ENCODE measurements at regions not wholly inside any gene's neighbourhood (a gene's known extent, or its start where the extent isn't known, plus 50 kb on each side); places are given as distances from the start of the nearest gene placed in this dataset.

- Mint-ChIP-seq H3K27me3 (ENCODE audit: insufficient read depth, low read depth) (no peaks in the 10 kb centered on the region), H3K27ac (no peak overlapping the region), H3K4me1 (peaks cover 3% of the 10 kb centered on the region), H3K4me3 (no peak overlapping the region), H3K36me3 (no peaks in the 10 kb centered on the region), H3K9me3 (no peaks in the 10 kb centered on the region)
- Histone ChIP-seq H2AFZ (replicated peaks) (no peak overlapping the region), H3K27me3 (no peaks in the 10 kb centered on the region), H3K36me3 (no peaks in the 10 kb centered on the region), H3K9me3 (ENCODE audit: low read depth) (no peaks in the 10 kb centered on the region), H3K27ac (no peak overlapping the region), H3K4me2 (no peak overlapping the region), H3K79me2 (ENCODE audit: low read depth) (no peaks in the 10 kb centered on the region), H3K4me1 (no peaks in the 10 kb centered on the region), H3F3A (ENCODE audit: low read depth) (no peaks in the 10 kb centered on the region), H3K4me3 (no peak overlapping the region), H3K9ac (no peak overlapping the region), H4K20me1 (ENCODE audit: low read depth) (no peaks in the 10 kb centered on the region)
- DNase-seq (ENCODE audit: low spot score), result no peak
- TF ChIP-seq CTCF (IDR thresholded peaks at IDR 0.05) (no peak), EZH2phosphoT487 (IDR thresholded peaks at IDR 0.05) (no peak), EZH2 (IDR thresholded peaks at IDR 0.05) (no peak)
Observed at GRCh38 chr7:81883801-81884393, 114.0 kb upstream of the HGF start.

GRCh38 chr7:81882086-81882485, 112.2 kb upstream of the HGF start:
- TF ChIP-seq EZH2phosphoT487 (IDR thresholded peaks at IDR 0.05) (no peak), CTCF (IDR thresholded peaks at IDR 0.05) (no peak), EZH2 (IDR thresholded peaks at IDR 0.05) (no peak)
- no peaks in the 10 kb centered on the region for H3K27me3 ChIP-seq
- no peaks in the 10 kb centered on the region for H3K36me3 ChIP-seq
- H3K4me1 ChIP-seq, result no peaks in the 10 kb centered on the region
- Mint-ChIP-seq H3K4me1 (peaks cover 3% of the 10 kb centered on the region), H3K27me3 (ENCODE audit: insufficient read depth, low read depth) (no peaks in the 10 kb centered on the region), H3K36me3 (no peaks in the 10 kb centered on the region), H3K9me3 (no peaks in the 10 kb centered on the region), H3K4me3 (no peak overlapping the region), H3K27ac (peak overlapping the region; percentile 10)
- H3K4me3 ChIP-seq, result no peak overlapping the region
- no peak for DNase-seq (ENCODE audit: low spot score)
- no peaks in the 10 kb centered on the region for H3K79me2 ChIP-seq (ENCODE audit: low read depth)
- H4K20me1 ChIP-seq (ENCODE audit: low read depth), result no peaks in the 10 kb centered on the region
- no peak overlapping the region for H3K27ac ChIP-seq
- no peak overlapping the region for H3K4me2 ChIP-seq
- H3K9me3 ChIP-seq (ENCODE audit: low read depth), result no peaks in the 10 kb centered on the region
- H3K9ac ChIP-seq, result no peak overlapping the region
- H2AFZ ChIP-seq (replicated peaks), result no peak overlapping the region
- H3F3A ChIP-seq (ENCODE audit: low read depth), result no peaks in the 10 kb centered on the region

- H3K9me3 Mint-ChIP-seq, result no peaks in the 10 kb centered on the region
- no peaks in the 10 kb centered on the region for H3K4me1 ChIP-seq
- H3K27me3 ChIP-seq, result no peaks in the 10 kb centered on the region
- no peak overlapping the region for H3K4me3 ChIP-seq
- no peaks in the 10 kb centered on the region for H3K36me3 Mint-ChIP-seq
- no peak for DNase-seq (ENCODE audit: low spot score)
- no peaks in the 10 kb centered on the region for H3K9me3 ChIP-seq (ENCODE audit: low read depth)
- H3F3A ChIP-seq (ENCODE audit: low read depth), result no peaks in the 10 kb centered on the region
- no peak overlapping the region for H3K9ac ChIP-seq
- H3K27ac ChIP-seq, result no peak overlapping the region
- H3K36me3 ChIP-seq, result no peaks in the 10 kb centered on the region
- H3K27ac Mint-ChIP-seq, result no peak overlapping the region
- no peaks in the 10 kb centered on the region for H3K27me3 Mint-ChIP-seq (ENCODE audit: insufficient read depth, low read depth)
- H3K4me3 Mint-ChIP-seq, result no peak overlapping the region
- H3K79me2 ChIP-seq (ENCODE audit: low read depth), result no peaks in the 10 kb centered on the region
- H3K4me2 ChIP-seq, result no peak overlapping the region
- TF ChIP-seq CTCF (IDR thresholded peaks at IDR 0.05), result no peak
- no peak for TF ChIP-seq EZH2 (IDR thresholded peaks at IDR 0.05)
- no peak for TF ChIP-seq EZH2phosphoT487 (IDR thresholded peaks at IDR 0.05)
- H2AFZ ChIP-seq (replicated peaks), result no peak overlapping the region
- H3K4me1 Mint-ChIP-seq, result no peaks in the 10 kb centered on the region
- no peaks in the 10 kb centered on the region for H4K20me1 ChIP-seq (ENCODE audit: low read depth)
Observed at GRCh38 chr7:81877890-81878289, 108.0 kb upstream of the HGF start.

Data from neural progenitor cell (in vitro differentiated cells).